HG03280 (cell line): ENCODE measurements at regions not wholly inside any gene's neighbourhood (a gene's known extent, or its start where the extent isn't known, plus 50 kb on each side); places are given as distances from the start of the nearest gene placed in this dataset.
A peak's percentile ranks its signal among the peaks of the same experiment; 100 is the strongest.
"Not testable (repeated sequence)": the region's sequence is repeated elsewhere in the genome, so short reads cannot be mapped to it uniquely, and the experiment has no call there.

Source experiments
- ATAC-seq: cut with Tn5 transposase; IDR thresholded peaks from one replicate; pipeline ENCODE4 v1.9.1; 2021; ENCODE audit warnings: mild to moderate bottlenecking, moderate library complexity; ENCODE audit not compliant: unreplicated experiment

GRCh38 chr10:46740368-46740767 is 161.4 kb downstream of the SYT15 start:
- ATAC-seq, result not testable (repeated sequence)

GRCh38 chr10:46749003-46749402 is 162.2 kb upstream of the PTPN20 start:
- ATAC-seq, result not testable (repeated sequence)

DNA sequence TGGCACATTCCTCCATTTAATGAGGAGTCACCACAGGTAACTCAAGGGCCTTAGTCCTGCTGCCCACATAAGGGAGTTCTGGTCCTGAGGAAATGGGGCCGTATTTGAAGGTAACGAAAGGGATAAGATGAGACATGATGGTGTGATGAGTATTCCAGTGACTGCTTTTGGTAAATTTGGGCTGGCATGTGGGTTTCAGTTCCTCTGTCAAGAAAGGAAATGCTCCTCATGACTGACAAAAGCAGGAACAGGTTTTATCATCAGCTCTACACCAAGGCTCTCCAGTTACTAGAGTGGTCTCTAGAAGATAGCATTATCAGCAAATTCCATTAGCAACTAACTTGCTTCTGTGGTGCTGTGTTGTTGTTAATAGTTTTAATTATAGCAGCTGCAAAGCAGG is 161.8 kb upstream of the PTPN20 start:
- not testable (repeated sequence) for ATAC-seq

- not testable (repeated sequence) for ATAC-seq
Measured at GRCh38 chr10:46753763-46754162, 157.5 kb upstream of the PTPN20 start.

DNA sequence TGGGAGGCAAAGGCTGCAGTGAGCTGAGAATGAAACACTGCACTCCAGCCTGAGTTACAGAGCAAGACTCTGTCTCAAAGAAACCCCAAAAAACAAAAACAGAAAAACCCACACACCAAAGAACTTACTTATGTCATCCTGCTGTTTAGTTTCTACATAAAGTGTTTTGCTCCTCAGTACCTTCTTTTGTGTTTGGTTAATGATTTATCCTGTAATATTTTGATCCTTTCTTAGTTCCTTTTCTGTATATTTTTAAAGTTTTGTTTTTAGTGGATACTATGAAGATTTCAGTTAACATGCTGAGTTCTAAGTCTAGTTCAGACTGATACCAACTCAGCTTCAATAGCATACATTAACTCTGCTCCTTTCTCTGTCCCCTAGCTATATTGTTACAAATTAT is 149.8 kb upstream of the PTPN20 start:
- ATAC-seq, result not testable (repeated sequence)

- not testable (repeated sequence) for ATAC-seq
Measured at GRCh38 chr10:46768515-46769291, 142.5 kb upstream of the PTPN20 start.

DNA sequence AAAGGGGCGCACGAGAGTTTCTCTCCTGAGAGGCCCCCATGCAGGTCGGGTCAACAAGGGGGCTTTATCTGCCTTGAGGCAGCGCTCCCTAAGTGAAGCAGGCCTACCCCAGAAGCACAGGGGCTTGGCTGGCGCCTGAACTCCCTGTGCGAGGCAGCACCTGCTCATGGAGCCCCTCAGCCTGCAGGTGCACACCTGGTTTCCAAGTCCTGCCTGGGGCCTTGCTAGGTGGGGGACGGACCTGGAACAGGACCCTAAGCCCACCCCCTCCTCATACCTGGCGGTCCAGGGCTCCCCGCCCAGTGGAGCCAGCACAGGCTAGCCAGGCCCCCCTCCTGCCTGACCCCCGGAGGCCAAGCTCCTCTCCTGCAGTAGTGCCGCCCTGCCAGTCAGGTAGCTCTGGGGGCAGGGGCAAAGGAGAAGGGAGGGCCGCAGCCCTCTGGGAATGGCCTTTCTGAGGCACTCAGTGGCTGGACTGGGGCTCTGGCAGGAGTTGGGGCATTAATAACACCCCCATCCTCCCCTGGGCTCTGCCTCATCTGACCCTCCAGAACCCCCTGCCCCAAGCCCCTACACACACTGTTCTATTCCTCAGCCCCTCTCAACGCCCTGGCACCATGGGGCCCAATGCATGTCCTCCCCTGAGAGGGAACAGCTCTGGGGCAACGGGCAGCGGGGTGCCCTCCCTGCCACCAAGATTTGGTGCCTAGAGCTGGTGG is 137.9 kb upstream of the PTPN20 start:
- not testable (repeated sequence) for ATAC-seq

DNA sequence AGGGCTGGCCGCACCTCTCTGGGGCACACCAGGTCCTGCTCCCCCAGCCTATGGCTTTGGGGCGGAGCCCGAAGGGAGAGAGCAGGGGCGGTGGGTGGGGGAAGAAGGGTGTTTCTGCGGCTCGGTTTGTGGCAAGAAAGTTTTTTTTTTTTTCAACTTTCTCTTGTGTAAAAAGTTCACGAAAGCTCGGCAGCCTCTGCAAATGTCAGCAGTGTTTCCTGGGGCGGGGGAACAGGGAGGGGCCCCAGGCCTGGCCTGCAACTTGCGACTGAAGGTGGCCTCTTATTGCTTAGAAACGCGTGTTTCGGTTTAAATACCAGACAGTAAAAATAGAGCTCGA is 137.4 kb upstream of the PTPN20 start:
- ATAC-seq, result not testable (repeated sequence)

GRCh38 chr10:46774366-46774765 is 136.9 kb upstream of the PTPN20 start:
- ATAC-seq, result not testable (repeated sequence)

GRCh38 chr10:46774945-46775667 is 136.1 kb upstream of the PTPN20 start:
- not testable (repeated sequence) for ATAC-seq

DNA sequence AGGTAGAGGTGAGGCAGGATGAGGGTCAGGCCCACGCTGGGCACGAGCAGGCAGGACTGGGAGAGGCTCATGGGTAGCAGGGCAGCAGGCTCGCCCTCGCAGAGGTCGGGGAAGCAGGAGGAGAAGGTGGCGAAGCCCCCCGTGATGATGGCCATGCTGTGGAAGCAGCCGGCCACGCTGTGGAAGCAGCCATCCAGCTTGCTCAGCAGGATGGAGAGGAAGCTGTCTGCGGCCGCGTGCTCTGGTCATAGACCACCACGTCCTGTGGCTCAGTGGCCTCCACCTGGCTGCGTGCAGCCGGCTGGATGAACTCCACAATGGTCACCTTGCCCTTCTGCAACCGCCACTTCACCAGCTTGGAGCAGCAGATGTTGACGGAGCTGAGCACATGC is 135.6 kb upstream of the PTPN20 start:
- not testable (repeated sequence) for ATAC-seq

GRCh38 chr10:46779571-46779970 is 131.7 kb upstream of the PTPN20 start:
- ATAC-seq, result not testable (repeated sequence)

- ATAC-seq, result not testable (repeated sequence)
Measured at GRCh38 chr10:46780164-46780563, 131.1 kb upstream of the PTPN20 start.

DNA sequence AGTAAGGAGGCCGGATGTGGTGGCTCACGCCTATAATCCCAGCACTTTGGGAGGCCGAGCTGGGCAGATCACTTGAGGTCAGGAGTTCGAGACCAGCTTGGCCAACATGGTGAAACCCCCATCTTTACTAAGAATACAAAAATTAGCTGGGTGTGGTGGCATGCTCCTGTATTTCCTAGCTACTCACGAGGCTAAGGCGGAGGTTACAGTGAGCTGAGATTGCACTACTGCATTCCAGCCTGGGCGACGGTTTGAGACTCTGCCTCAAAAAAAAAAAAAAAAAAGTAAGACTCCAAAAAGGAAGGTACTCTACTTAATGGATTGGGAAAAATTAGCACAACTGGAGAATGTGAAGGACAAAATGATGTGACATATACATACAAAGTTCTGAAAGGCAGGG is 130.2 kb upstream of the PTPN20 start:
- ATAC-seq, result not testable (repeated sequence)

DNA sequence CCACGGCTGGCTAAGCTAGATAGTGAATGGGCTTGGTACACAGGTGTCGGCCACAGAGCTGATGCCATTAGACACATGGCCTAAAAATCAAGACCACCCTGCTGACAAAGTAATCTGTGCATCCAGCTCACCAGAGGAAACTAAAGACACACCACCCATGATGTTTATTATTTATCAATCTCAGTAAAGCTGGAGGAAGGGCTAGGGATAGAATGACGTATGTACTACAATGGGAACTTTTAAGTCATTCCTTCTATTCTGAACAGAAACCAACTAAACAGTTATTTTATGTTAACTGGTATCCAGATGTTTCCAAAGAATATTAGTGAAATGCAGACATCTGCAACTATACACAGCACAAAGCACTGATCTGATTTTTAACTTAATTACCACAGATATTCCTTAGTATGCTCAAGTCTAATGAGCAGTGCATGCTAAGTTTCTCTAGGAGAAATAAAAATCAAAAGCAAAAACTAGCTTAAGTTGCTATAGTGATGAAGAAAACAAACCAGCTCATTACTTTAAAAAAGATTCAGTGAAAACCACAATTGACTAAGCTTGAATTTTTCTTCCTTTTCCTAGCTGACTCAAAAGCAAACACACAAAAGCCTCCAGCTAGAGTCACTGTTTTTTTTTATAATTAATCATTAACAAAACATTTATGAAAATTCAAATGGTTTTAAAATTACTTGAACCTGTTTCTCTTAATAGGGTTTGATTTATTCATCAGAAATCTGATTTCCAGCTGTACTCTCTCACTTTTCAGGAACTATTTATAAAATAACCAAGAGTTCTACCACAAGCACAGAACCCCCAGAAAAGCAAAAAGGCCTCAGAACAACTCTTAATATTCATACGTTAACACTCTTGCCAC is 129.0 kb upstream of the PTPN20 start:
- ATAC-seq, result not testable (repeated sequence)

DNA sequence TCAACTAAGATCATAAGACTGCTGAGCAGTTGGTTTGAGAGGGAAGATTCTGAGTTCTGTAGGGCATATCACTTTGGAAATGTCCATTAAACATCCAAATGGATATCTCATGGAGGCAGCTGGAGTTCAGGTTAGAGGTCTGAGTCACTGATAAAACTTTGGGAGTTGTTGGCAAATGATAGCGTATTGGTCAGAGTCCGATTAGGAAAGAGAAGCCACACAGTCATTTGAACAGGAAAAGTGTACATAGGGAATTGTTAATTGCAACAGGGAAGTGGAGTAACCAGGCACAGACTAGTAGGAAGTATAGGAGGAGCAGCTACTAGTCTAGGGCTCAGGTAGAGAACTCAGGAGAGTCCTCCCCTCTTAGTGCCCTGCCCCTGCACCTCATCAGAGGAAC is 126.6 kb upstream of the PTPN20 start:
- not testable (repeated sequence) for ATAC-seq

DNA sequence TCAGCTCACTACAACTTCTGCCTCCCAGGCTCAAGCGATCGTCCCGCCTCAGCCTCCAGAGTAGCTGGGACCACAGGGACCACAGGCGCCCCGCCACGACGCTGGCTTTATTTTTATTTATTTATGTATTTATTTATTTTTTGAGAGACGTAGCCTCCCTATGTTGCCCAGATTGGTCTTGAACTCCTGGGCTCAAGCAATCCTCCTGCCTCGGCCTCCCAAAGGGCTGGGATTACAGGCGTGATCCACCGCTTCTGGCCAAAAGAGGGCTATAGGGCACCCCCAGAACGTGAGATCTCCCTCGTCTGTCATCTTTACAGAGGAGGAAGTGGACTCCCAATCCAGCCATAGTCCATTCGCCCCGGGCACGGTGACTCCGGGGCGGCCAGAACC is 125.1 kb upstream of the PTPN20 start:
- not testable (repeated sequence) for ATAC-seq

GRCh38 chr10:46786518-46787320 is 124.5 kb upstream of the PTPN20 start:
- ATAC-seq, result peak; percentile 71

DNA sequence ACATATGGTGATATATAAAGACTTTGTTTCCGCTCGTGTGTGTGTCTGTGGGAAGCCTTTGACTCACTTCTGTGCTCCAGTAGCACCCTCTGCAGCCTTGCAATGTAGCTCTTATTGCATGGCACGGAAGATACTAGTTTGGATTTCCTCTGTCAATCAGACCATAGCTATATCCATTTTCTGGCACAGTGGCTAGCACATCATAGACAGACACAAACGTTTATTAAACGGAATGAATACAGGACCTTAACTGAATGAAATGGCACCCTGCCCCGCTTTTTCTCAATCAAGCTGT is 124.0 kb upstream of the PTPN20 start:
- ATAC-seq, result peak; percentile 43
